Naive B cell (primary cell): ENCODE measurements at regions not wholly inside any gene's neighbourhood (a gene's known extent, or its start where the extent isn't known, plus 50 kb on each side); places are given as distances from the start of the nearest gene placed in this dataset.
"Not testable (repeated sequence)": the region's sequence is repeated elsewhere in the genome, so short reads cannot be mapped to it uniquely, and the experiment has no call there.

Experiments
- ATAC-seq, 2 donors: fragments of 150-1000 bp; cut with Tn5 transposase; 2 replicates each; pipeline ENCODE4 v1.10.0; 2021; ENCODE audit warnings: low read depth in 2 of 2, mild to moderate bottlenecking in 2 of 2, moderate library complexity in 2 of 2
- DNase-seq: peaks from one replicate; pipeline ENCODE4 v3.0.0; 2022
- H3K27ac Mint-ChIP-seq, 6 donors: one replicate each; pipeline ENCODE4 v1.8.0; 2020 to 2022; ENCODE audit warnings: mild to moderate bottlenecking in 6 of 6, mixed read lengths in 6 of 6, moderate library complexity in 5 of 6, inconsistent platforms in 2 of 6
- H3K27me3 Mint-ChIP-seq, 3 donors: one replicate each; pipeline ENCODE4 v1.8.0; 2021 to 2022; ENCODE audit warnings: mixed read lengths in 3 of 3, mild to moderate bottlenecking in 1 of 3
- H3K36me3 Mint-ChIP-seq, 2 donors: one replicate each; pipeline ENCODE4 v1.8.0; 2020 to 2022; ENCODE audit warnings: mixed read lengths in 2 of 2, inconsistent platforms in 1 of 2, mild to moderate bottlenecking in 1 of 2
- H3K4me1 Mint-ChIP-seq, 3 donors: one replicate each; pipeline ENCODE4 v1.8.0; 2020 to 2022; ENCODE audit warnings: mixed read lengths in 3 of 3, inconsistent platforms in 1 of 3, mild to moderate bottlenecking in 1 of 3, moderate library complexity in 1 of 3
- H3K4me3 Mint-ChIP-seq, 8 donors: one replicate each; pipeline ENCODE4 v1.8.0; 2020 to 2022; ENCODE audit warnings: mild to moderate bottlenecking in 8 of 8, mixed read lengths in 8 of 8, moderate library complexity in 8 of 8, inconsistent platforms in 2 of 8
- H3K9me3 Mint-ChIP-seq, 7 donors: one replicate each; pipeline ENCODE4 v1.8.0; 2020 to 2022; ENCODE audit warnings: mixed read lengths in 7 of 7, mild to moderate bottlenecking in 5 of 7, inconsistent platforms in 2 of 7, moderate library complexity in 1 of 7

DNA sequence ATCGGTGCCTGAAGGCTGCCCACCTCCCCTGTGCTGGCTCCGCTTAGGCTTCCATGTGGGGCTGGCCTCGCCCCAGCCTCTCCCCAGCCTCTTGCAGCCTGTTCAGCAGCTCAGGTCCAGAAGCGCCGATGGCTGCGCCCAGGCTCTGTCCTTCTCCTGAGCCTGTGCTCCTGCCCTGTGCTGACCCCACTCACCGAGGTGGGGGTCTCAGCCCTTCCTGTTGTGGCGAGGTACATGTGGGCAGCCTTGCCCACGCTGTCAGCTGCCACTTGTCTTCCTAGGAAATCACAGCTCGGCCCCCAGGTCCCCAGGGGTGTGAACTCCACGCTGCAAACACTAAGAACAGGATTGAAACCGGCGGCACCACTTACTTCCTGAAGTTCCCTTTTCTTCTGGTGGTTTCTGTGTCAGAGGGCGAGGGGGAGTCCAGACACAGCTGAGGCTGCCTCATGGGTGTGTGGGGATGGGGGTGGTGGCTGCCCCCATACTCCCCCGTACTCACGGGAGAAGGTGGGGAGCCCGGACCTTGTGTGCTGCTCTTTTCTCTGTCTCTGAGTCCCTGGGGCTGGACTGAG, 249.1 kb downstream of the TMEM121 start:
- not testable (repeated sequence) for H3K27me3 Mint-ChIP-seq
- ATAC-seq (peak; percentile 94 to 95), DNase-seq (peak; percentile 50)
- Mint-ChIP-seq H3K27ac (peak overlapping the region; percentile 88 to 98 (median 96)), H3K4me3 (peak overlapping the region; percentile 81 to 98 (median 93)), H3K36me3 (peaks cover 20 to 30% of the 10 kb centered on the region in 2 donors), H3K4me1 (peaks cover 46 to 64% (median 56%) of the 10 kb centered on the region in 3 donors), H3K9me3 (peaks cover 6 to 30% (median 24%) of the 10 kb centered on the region in 7 donors)

- Mint-ChIP-seq H3K36me3 (peaks cover 22 to 33% of the 10 kb centered on the region in 2 donors), H3K27ac (peak overlapping the region; percentile 88 to 98 (median 96)), H3K4me1 (peaks cover 43 to 64% (median 53%) of the 10 kb centered on the region in 3 donors), H3K9me3 (peaks cover 7 to 36% (median 30%) of the 10 kb centered on the region in 7 donors), H3K4me3 (peak overlapping the region in 7 of 8 donors; percentile 91 to 98 (median 93))
- ATAC-seq, DNase-seq, H3K27me3 Mint-ChIP-seq: not testable (repeated sequence)
Measured at GRCh38 chr14:105776112-105776511, 249.7 kb downstream of the TMEM121 start.

DNA sequence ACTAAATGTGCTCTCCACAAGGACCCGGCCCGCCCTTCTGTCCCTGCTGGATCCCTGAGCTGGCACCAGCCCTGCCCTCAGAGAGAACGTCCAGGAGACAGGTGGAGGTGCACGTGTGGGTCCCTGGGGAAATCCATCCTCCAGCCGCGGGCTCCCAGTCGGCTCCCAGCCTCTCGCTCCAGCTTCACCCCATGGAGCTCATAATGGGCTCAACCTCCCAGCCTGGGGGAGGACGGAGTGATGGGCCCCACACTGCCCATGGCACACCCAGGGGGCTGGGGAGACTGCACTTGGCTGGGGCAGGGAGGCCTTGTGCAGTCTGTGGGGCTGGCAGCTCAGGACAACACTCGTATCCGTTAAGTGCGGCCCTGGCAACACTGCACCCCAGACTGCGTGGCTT, 250.5 kb downstream of the TMEM121 start:
- H3K9me3 Mint-ChIP-seq, result peaks cover 11 to 44% (median 38%) of the 10 kb centered on the region in 7 donors
- peak overlapping the region in 4 of 8 donors; percentile 35 to 93 (median 52) for H3K4me3 Mint-ChIP-seq
- no peaks in the 10 kb centered on the region for H3K27me3 Mint-ChIP-seq
- peaks cover 43 to 62% (median 53%) of the 10 kb centered on the region in 3 donors for H3K4me1 Mint-ChIP-seq
- peak overlapping the region in 2 of 6 donors; percentile 73 to 98 for H3K27ac Mint-ChIP-seq
- DNase-seq, result no peak
- H3K36me3 Mint-ChIP-seq, result peaks cover 26 to 42% of the 10 kb centered on the region in 2 donors
- ATAC-seq, result no peak

DNA sequence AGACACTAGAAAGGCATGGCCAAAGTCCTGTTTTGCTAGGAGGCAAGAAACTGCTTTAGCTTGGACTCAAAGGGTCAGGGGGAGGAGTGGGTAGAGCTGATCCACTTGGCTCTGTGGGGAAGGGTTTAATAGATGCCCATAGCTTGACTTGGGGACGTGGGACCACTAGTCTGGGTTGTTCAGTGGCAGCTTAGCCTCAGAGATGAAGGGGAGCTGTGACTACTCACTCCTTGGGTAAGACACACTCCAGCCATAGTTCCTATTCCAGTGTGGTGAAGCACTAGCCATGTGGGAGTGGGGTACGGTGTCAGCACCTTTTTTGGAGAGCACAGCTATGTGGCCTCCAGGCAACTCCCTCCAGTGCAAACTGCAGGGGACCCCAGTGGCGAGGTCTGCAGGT, 257.3 kb downstream of the TMEM121 start:
- H3K4me3 Mint-ChIP-seq, result no peak overlapping the region
- H3K4me1 Mint-ChIP-seq, result peaks cover 13 to 25% (median 24%) of the 10 kb centered on the region in 3 donors
- no peak for ATAC-seq
- DNase-seq, result no peak
- H3K36me3 Mint-ChIP-seq, result peaks cover 16 to 31% of the 10 kb centered on the region in 2 donors
- H3K27ac Mint-ChIP-seq, result no peak overlapping the region
- H3K9me3 Mint-ChIP-seq, result peaks cover 11 to 36% (median 32%) of the 10 kb centered on the region in 7 donors
- H3K27me3 Mint-ChIP-seq, result no peaks in the 10 kb centered on the region

DNA sequence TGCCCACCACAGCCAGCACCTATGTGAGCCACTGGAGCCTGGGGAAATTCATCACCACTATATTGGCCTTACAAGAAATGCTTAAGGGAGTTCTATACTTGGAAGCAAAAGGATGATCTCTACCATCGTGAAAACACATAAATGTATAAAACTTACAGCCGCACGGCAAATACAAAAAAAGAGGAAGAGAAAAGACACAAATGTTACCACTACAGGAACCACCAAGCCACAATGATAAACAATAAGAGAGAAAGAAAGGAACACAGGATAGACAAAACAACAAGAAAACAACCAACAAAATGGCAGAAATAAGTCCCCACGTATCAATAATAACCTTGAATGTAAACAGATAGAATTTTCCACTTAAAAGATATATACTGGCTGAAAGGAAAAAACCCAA, 267.5 kb downstream of the TMEM121 start:
- no peaks in the 10 kb centered on the region for H3K36me3 Mint-ChIP-seq
- H3K4me1 Mint-ChIP-seq, result peaks cover 19 to 35% (median 26%) of the 10 kb centered on the region in 3 donors
- H3K4me3 Mint-ChIP-seq, result peak overlapping the region in 7 of 8 donors; percentile 0 to 71 (median 54)
- no peaks in the 10 kb centered on the region for H3K27me3 Mint-ChIP-seq
- DNase-seq (no peak), ATAC-seq (peak in 1 of 2 donors; percentile 49)
- peak overlapping the region; percentile 1 to 70 (median 15) for H3K27ac Mint-ChIP-seq
- peaks cover 0 to 11% (median 3%) of the 10 kb centered on the region in 7 donors for H3K9me3 Mint-ChIP-seq

GRCh38 chr14:105797546-105797945, 271.2 kb downstream of the TMEM121 start:
- peak overlapping the region in 1 of 6 donors; percentile 56 for H3K27ac Mint-ChIP-seq
- peaks cover 0 to 9% (median 2%) of the 10 kb centered on the region in 7 donors for H3K9me3 Mint-ChIP-seq
- H3K36me3 Mint-ChIP-seq, result no peaks in the 10 kb centered on the region
- no peak overlapping the region for H3K4me3 Mint-ChIP-seq
- ATAC-seq (no peak), DNase-seq (no peak)
- H3K4me1 Mint-ChIP-seq, result peaks cover 22 to 28% (median 26%) of the 10 kb centered on the region in 3 donors
- H3K27me3 Mint-ChIP-seq, result no peaks in the 10 kb centered on the region

- Mint-ChIP-seq H3K4me3 (no peak overlapping the region), H3K36me3 (peaks cover 4 to 33% of the 10 kb centered on the region in 2 donors), H3K4me1 (peaks cover 3 to 16% (median 11%) of the 10 kb centered on the region in 3 donors), H3K27me3 (no peaks in the 10 kb centered on the region), H3K27ac (peak overlapping the region in 1 of 6 donors; percentile 58), H3K9me3 (peaks cover 6 to 40% (median 27%) of the 10 kb centered on the region in 7 donors)
- DNase-seq (no peak), ATAC-seq (no peak)
Measured at GRCh38 chr14:105805701-105806100, 279.3 kb downstream of the TMEM121 start.

- H3K27ac Mint-ChIP-seq, result peak overlapping the region in 1 of 6 donors; percentile 70
- no peaks in the 10 kb centered on the region for H3K27me3 Mint-ChIP-seq
- H3K4me1 Mint-ChIP-seq, result peaks cover 0 to 12% (median 6%) of the 10 kb centered on the region in 3 donors
- H3K9me3 Mint-ChIP-seq, result peaks cover 10 to 41% (median 31%) of the 10 kb centered on the region in 7 donors
- ATAC-seq (no peak), DNase-seq (no peak)
- no peak overlapping the region for H3K4me3 Mint-ChIP-seq
- peaks cover 4 to 41% of the 10 kb centered on the region in 2 donors for H3K36me3 Mint-ChIP-seq
Measured at GRCh38 chr14:105806568-105806967, 280.2 kb downstream of the TMEM121 start.

DNA sequence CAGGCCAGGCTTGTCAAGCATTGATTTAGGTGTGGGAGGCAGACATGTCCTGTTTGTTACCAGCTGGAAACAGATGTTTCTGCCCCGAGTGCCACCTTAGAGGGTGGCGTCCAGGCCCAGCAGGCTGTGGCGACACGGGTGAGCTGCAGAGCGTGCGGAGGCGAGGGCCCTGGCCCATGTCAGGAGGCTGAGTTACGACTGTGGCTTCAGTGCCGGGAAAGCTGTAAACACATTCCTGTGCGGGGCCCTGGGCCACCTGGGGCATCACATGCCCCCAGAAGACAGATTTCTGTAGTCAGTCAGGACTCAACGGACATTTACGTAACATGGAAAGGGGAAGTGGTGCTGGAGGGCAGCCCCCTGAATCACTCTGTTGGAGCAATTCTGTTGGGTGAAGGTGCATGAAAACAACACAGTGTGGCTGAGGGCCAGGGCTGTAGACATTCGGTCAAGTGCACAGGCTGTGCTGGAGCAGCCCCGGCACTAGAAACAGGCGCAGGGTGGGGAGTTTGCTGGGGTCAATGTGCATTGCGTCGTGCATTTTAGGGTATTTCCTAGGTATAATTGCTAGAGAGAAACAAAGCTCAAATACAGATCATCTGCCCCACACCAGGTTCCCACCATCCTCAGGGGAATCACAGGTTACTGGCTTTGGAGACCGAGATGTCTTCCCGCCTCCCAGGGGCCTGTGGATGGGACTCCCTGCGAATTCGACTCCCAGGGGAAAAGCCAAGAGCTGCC, 291.8 kb downstream of the TMEM121 start:
- peaks cover 4 to 18% (median 9%) of the 10 kb centered on the region in 7 donors for H3K9me3 Mint-ChIP-seq
- peak overlapping the region; percentile 44 to 95 (median 87) for H3K4me3 Mint-ChIP-seq
- ATAC-seq (peak; percentile 85 to 88), DNase-seq (peak; percentile 97)
- H3K4me1 Mint-ChIP-seq, result peaks cover 46 to 63% (median 57%) of the 10 kb centered on the region in 3 donors
- no peaks in the 10 kb centered on the region for H3K27me3 Mint-ChIP-seq
- peaks cover 5 to 16% of the 10 kb centered on the region in 2 donors for H3K36me3 Mint-ChIP-seq
- H3K27ac Mint-ChIP-seq, result peak overlapping the region; percentile 99 to 100 (median 100)

DNA sequence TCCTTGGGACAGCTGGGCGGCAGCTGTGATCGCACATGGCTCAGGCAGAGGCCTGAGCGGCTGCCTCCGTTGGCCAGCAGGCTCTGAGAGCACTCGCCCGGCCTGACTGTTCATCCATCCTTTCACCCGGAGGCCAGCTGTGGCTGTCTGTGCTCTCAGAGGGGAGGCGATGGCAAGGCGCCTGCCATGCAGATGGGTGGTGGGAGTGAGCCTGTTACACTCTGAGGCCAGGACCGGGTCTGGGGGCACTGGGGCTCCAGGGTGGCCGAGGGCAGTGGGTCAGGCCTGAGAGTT, 292.3 kb downstream of the TMEM121 start:
- peaks cover 5 to 16% of the 10 kb centered on the region in 2 donors for H3K36me3 Mint-ChIP-seq
- H3K9me3 Mint-ChIP-seq, result peaks cover 4 to 18% (median 9%) of the 10 kb centered on the region in 7 donors
- H3K4me3 Mint-ChIP-seq, result peak overlapping the region; percentile 44 to 95 (median 87)
- ATAC-seq (no peak), DNase-seq (no peak)
- no peaks in the 10 kb centered on the region for H3K27me3 Mint-ChIP-seq
- H3K27ac Mint-ChIP-seq, result peak overlapping the region; percentile 99 to 100 (median 100)
- H3K4me1 Mint-ChIP-seq, result peaks cover 50 to 66% (median 59%) of the 10 kb centered on the region in 3 donors

GRCh38 chr14:105830171-105830570, 303.8 kb downstream of the TMEM121 start:
- peak overlapping the region in 4 of 6 donors; percentile 56 to 82 (median 70) for H3K27ac Mint-ChIP-seq

GRCh38 chr14:105836160-105836559, 309.8 kb downstream of the TMEM121 start:
- H3K36me3 Mint-ChIP-seq, result peaks cover 9 to 20% of the 10 kb centered on the region in 2 donors

More at GRCh38 chr14:105830171-105830570, 303.8 kb downstream of the TMEM121 start:
- no peaks in the 10 kb centered on the region for H3K27me3 Mint-ChIP-seq
- peaks cover 0 to 29% (median 20%) of the 10 kb centered on the region in 7 donors for H3K9me3 Mint-ChIP-seq
- H3K4me1 Mint-ChIP-seq, result peaks cover 24 to 56% (median 53%) of the 10 kb centered on the region in 3 donors
- DNase-seq, result no peak
- H3K36me3 Mint-ChIP-seq, result peaks cover 4 to 27% of the 10 kb centered on the region in 2 donors
- H3K4me3 Mint-ChIP-seq, result peak overlapping the region in 2 of 8 donors; percentile 50 to 51
- ATAC-seq, result no peak

DNA sequence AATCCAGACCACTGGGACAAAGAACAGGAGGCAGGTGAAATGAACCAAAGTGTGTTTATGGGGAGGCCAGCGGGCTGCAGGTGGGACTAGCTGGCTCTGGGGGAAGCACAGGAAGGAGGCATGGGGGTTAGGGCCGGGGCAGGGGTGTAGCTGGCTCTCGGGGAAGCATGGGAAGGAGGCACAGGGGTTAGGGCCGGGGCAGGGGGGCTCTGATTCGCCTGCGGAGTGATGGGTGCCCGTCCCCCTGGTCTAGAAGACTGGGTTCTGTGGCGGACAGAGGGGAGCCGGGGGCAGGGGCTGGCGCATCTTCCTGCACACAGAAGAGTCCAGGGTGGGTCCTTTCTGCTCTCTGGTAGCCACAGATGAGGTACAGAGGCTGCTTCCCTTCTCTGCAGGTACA, 310.3 kb downstream of the TMEM121 start:
- DNase-seq, result no peak
- peak overlapping the region in 1 of 6 donors; percentile 65 for H3K27ac Mint-ChIP-seq
- no peak for ATAC-seq
- no peaks in the 10 kb centered on the region for H3K9me3 Mint-ChIP-seq
- H3K36me3 Mint-ChIP-seq, result peaks cover 6 to 19% of the 10 kb centered on the region in 2 donors
- no peaks in the 10 kb centered on the region for H3K27me3 Mint-ChIP-seq
- peaks cover 20 to 44% (median 39%) of the 10 kb centered on the region in 3 donors for H3K4me1 Mint-ChIP-seq
- H3K4me3 Mint-ChIP-seq, result no peak overlapping the region

More at GRCh38 chr14:105836160-105836559, 309.8 kb downstream of the TMEM121 start:
- peak overlapping the region in 5 of 6 donors; percentile 33 to 91 (median 81) for H3K27ac Mint-ChIP-seq
- peak overlapping the region in 1 of 8 donors; percentile 69 for H3K4me3 Mint-ChIP-seq
- no peak for DNase-seq
- peaks cover 23 to 47% (median 42%) of the 10 kb centered on the region in 3 donors for H3K4me1 Mint-ChIP-seq
- peaks cover 0 to 2% (median 0%) of the 10 kb centered on the region in 7 donors for H3K9me3 Mint-ChIP-seq
- ATAC-seq, result peak in 1 of 2 donors; percentile 15
- H3K27me3 Mint-ChIP-seq, result no peaks in the 10 kb centered on the region
